HG03442 (cell line): ENCODE measurements at regions not wholly inside any gene's neighbourhood (a gene's known extent, or its start where the extent isn't known, plus 50 kb on each side); places are given as distances from the start of the nearest gene placed in this dataset.
"Not testable (repeated sequence)": the region's sequence is repeated elsewhere in the genome, so short reads cannot be mapped to it uniquely, and the experiment has no call there.

Source experiments
- ATAC-seq: cut with Tn5 transposase; IDR thresholded peaks from one replicate; pipeline ENCODE4 v1.9.1; 2021; ENCODE audit warnings: mild to moderate bottlenecking, moderate library complexity; ENCODE audit not compliant: unreplicated experiment

- ATAC-seq: no peak
Measured at GRCh38 chr5:168110870-168111832, 180.3 kb upstream of the WWC1 start.

DNA sequence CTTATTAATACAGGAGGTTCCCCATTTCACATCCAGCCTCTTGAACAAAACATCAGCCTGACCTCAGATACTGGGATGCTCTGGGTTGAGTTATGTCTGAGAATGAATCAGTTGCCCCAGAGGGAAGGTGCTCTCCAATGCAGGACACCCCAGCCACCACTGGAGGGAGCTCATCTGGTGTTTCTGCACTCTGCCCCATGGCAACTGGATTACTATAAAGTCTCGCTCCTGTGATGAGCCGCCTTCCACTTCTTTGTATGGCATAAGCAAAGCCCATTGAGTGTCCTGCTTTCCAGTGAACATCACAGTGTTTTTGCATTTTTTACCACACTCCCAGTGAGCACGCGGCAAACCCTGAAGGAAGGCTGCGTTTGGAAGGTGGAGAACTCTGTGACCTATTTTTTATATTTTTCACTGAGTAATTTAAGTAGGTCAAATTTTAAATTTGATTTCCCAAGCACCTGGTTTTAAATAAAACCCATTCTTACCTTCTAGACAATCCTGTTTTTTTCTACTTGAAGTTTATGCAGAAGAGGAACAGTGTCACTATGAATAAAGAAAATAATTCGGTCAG lies 176.9 kb upstream of the WWC1 start:
- ATAC-seq: peak; percentile 96

DNA sequence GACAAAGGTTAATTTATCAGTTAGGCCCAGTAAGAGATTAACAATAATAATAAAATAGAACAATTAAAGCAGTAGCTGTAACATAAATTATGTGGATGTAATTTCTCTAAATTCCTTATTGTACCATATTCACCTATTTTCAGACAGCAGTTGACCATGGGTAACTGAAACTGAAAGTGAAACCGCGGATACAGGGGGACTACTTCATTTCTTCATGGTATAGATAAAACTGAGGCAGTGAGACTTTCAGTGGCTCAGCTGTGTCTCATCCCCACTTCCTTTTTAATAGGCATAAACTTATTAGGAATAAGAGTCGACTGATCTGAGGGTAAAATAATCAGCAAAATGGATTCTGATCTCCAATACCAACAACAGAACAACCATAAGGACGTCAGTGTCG lies 174.0 kb upstream of the WWC1 start:
- ATAC-seq: no peak

DNA sequence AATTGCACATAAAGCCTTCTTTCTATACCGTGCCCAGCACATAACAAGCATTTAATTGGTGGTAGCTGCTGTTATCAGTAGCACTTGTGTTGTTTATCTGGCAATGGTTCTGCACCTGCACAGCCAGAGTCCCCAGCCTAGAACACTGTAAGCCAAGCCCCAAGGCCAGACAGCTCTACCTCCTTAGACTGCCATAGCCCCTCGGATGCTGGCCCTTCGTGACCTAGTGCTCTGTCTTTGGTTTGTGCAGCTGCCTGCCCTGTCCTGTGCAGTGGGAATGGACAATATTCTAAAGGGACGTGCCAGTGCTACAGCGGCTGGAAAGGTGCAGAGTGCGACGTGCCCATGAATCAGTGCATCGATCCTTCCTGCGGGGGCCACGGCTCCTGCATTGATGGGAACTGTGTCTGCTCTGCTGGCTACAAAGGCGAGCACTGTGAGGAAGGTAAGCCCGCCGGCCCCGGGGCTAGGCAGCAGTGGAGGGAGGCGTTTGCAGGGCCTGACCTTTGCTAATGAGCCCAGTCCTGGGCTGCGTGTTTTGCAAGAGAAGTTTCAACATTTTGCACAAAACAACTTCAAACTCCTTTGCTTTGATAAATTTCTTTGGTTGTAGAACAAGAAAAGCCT lies 173.3 kb upstream of the WWC1 start:
- no peak for ATAC-seq

DNA sequence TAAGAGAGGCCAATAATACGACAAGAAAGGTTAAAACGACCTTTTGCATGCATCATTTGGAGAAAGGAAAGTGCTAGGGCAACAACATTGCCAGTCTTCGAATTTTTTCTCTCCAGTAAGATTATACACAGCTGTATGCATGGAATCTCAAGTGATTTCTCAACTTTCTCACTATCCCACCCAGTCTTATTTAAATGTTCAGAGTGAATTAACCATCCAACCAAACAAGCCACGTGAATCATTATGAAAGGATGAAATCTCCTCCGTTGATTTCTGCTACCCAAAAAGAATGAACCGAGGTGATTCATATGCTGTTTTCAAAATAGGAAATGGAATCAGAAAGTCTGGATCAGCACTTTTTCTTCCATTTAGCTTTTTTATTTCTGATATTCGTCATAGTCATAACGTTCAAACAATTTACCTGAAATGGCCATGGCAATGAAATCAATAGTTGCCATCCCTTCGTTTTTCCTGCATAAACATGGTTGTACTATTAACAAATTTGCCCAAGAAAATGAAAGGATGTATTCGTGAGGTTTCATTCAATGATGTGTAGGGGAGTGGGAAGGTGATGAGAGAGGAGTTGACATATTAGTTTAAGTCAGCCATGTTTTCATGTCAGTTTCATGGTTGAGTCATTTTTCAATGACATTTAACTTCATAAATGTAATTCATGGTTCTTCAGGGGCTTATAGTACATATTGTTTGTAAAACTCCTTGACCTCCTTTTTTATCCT lies 170.9 kb upstream of the WWC1 start:
- ATAC-seq: no peak

GRCh38 chr5:168121138-168121494 lies 170.3 kb upstream of the WWC1 start:
- ATAC-seq: no peak

- ATAC-seq: peak; percentile 97
Measured at GRCh38 chr5:168123631-168124528, 167.6 kb upstream of the WWC1 start.

GRCh38 chr5:168125445-168126199 lies 165.8 kb upstream of the WWC1 start:
- no peak for ATAC-seq

DNA sequence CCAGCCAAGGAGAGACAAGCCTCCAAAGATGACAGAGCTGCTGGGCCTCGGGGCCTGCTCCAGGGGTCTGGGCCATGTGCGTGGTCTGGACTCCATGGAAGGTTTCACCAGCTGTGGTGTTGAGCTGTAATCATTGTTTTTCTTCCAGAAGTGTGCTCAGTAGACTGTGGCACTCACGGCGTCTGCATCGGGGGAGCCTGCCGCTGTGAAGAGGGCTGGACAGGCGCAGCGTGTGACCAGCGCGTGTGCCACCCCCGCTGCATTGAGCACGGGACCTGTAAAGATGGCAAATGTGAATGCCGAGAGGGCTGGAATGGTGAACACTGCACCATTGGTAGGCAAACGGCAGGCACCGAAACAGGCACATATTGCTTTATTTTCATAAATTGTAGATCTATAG lies 164.8 kb upstream of the WWC1 start:
- ATAC-seq: no peak

- no peak for ATAC-seq
Measured at GRCh38 chr5:168128111-168128510, 163.3 kb upstream of the WWC1 start.

DNA sequence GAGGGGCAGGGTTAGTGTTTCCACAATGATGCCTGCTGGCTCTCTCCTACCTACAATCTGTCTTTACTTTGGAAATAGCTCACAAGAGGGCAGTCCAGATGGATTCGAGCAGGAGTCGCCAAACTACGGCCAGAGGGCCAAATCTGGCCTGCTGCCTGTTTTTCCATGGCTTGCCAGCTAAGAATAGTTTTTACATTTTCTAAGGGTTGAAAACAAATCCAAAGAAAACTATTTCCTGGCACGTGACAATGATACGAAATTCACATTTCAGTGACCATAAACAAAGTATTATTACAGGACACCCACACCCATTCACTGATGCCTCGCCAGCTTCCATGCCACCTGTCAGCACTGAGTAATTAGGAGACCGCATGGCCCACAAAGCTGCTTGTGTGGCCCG lies 162.9 kb upstream of the WWC1 start:
- ATAC-seq: no peak

DNA sequence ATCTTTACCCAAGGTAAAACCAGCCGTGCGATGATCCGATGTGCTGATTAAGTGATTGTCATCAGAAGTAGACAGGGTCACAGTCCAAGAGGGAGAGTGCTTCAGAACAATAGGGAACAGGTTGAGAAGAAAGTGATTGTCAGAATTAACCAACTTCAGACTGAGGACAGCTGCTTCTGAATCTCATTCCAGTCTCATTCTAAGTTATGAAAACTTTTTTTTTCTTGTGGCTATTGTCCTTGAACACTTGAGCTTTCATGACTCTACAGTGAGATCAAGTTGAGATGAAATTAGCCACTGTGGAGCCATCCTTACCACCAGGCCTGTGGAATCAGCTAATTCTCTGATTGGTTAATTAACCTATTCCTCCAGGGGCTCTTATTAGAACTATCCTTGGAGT lies 159.9 kb upstream of the WWC1 start:
- ATAC-seq: no peak

GRCh38 chr5:168132241-168132641 lies 159.2 kb upstream of the WWC1 start:
- no peak for ATAC-seq

GRCh38 chr5:168135897-168136296 lies 155.5 kb upstream of the WWC1 start:
- peak; percentile 98 for ATAC-seq

DNA sequence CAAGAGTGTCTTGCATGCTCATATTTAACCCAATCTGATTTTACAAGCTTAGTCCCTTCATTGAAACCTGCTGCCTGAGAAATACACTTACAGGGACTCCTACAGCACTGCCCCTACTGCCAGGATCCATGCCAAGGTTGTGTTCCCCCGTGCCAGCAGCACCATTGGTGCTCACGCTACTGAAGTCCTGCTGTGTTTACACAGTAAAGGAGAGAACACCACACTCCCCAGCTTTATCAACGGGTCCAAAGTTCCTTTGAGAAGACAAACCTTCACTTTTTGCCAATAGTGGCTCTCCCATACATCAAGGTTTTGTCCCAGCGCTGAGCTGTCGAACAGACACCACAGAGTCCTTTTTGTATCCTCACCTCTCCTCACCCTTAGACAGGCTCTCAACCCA lies 155.1 kb upstream of the WWC1 start:
- peak; percentile 5 for ATAC-seq

GRCh38 chr5:168137265-168137664 lies 154.2 kb upstream of the WWC1 start:
- ATAC-seq: peak; percentile 46

DNA sequence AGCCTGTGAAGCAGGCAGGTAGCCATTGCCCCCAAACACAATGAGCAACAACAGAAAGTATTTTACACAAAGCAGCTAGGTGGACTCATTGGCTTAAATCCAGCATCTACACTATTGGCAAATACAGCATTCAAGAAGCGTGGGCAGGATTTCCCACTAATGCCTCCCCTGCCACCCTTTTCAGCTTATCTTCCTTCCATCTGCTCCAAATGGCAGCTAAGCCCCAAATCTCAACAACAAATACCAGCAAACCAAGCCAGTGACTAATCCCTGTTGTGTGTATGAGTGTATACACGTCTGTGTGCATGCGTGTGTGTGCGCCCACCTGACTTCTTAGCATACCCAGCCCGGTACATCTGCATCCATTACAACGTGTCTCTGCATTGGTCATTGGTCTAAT lies 151.2 kb upstream of the WWC1 start:
- no peak for ATAC-seq

DNA sequence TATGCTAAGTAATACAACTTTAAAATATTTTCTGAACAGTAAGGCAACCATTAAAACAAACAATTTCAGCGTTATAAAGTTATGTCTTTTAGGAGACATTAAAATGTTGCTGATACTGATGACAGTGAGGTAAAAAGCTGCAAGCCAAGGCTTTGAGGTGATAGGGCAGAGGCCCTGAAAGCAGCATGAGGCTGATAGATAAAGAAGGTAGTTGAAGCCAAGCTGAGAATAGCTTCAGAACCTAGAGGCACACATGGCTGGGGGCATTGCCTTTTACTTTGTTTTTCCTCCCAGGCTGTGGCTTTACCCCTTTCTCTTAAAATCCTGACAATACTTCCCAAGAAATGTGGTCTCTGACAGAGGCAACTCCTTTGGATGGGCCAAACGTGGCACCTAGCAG lies 149.0 kb upstream of the WWC1 start:
- ATAC-seq: no peak

DNA sequence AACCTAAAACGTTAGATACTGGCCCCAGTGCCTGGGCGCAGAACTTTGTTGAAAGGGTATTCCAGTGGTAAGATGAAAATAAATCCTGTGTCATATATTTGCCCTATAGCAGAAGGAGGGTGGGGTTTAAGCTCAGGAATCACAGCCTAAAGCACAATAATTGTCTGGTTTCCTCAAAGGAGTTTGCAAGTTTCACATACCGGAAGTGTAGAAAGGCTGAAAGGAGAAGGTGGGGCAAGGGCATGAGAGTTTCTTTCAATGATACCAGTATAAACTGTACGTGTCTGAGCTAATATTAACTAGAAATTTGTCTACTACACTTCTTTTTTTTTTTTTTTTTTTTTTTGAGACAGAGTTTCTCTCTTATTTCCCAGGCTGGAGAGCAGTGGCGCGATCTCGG lies 147.9 kb upstream of the WWC1 start:
- ATAC-seq: not testable (repeated sequence)

DNA sequence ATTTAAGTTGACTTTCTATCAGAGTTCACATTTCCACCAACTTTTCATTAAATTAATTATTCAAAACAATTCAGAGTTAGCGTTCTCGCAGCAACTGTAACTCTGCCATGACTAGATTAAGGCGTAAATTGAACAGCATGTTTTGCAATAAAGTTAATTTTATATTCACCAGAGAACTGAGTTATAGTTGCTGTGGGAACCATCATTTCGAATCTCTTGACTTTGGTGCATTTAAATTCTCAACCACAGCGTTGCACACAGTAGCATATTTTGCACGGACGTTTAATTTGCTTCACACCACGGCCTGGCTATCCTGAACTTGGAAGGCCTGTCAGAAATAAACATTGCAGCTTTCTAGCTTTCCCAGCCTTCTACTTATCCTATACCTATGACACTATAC lies 144.3 kb upstream of the WWC1 start:
- no peak for ATAC-seq
